ENCODE measurements at regions not wholly inside any gene's neighbourhood (a gene's known extent, or its start where the extent isn't known, plus 50 kb on each side); places are given as distances from the start of the nearest gene placed in this dataset.
A peak's percentile ranks its signal among the peaks of the same experiment; 100 is the strongest.

DNA sequence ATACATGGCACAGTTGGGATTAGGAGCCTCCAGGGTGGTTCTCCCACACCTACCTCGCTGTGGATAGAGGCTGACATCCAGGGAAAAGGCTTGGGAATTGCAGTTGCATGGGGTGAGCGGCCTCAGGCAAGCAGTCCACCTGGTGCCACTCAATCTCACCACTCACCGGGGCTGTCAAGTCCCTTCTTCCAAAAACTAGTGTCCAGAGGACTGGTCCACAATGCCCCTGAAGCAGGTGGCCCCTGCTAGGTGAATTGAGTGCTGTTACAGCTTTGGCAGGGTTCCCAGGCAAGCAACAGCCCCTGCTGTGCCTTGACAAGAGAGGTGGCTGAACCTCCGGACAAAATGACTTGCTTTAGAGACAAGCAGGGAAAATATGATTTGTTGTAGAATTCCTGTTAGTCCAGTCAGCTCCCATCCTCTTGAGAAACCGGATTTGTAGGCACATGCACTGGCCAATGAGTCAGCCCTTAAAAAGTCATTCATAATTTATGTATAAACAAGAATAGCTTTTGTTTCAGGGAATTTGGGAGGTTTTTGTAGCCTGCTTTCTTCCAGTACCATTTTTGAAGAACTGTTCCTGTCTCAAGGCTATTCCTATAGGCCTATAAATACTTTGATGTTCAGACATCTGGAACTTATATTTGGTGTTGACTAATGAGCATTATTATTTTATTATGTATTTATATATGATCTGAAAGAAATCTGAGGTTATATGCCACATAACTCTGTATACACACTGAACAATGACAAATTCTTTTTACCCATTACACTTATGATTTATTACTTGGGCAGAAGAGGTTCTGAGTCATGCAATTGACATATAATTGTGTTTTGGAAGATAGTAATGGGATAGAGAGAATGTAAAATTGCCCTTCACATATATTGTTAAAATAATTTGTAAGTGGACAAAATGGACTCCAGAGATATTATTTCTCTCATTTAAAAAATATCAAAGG, 411.1 kb downstream of the ACTL7B start:
- H2AFZ ChIP-seq (ENCODE audit: low read length): no peak overlapping the region
- 31% methylated on average over 3 of the region's 5 CpGs for WGBS (ENCODE audit: low lambda C conversion rate)
- in situ Hi-C loops (cut with HindIII; ENCODE audit: extremely low pct_ligation_motif_present, low pct_unique_long_range_greater_than_20kb): loop anchor here (25.0 kb wide), 1 partner anchor 318 kb away; no protein-coding TSS in a partner anchor
- H3K27me3 ChIP-seq (ENCODE audit: control insufficient read depth in 1 of 2, insufficient read depth in 2 of 2, low read length in 2 of 2): no peaks in the 10 kb centered on the region
- H4K20me1 ChIP-seq (ENCODE audit: insufficient read depth, low read length): no peaks in the 10 kb centered on the region
- CTCF ChIA-PET (ENCODE audit: low intra/inter-chr PET ratio, low total read pairs): no interaction called here
- POLR2A ChIA-PET: interaction anchor here (0.8 to 2.3 kb wide), 3 partner anchors 21 to 330 kb away, joined by 3 to 11 read pairs (median 3); no protein-coding TSS in a partner anchor
- BruUV-seq (replicated peaks): TSS peak; percentile 44
- H3K9ac ChIP-seq (ENCODE audit: insufficient read depth, low read depth, low read length): peak overlapping the region; percentile 64
- DNase-seq (ENCODE audit: low spot score) (peak; percentile 72), FAIRE-seq (no peak), ATAC-seq (no peak)
- H3K36me3 ChIP-seq (replicated peaks in 1 of 2; ENCODE audit: control insufficient read depth in 1 of 2, insufficient read depth in 2 of 2, low read length in 2 of 2): no peaks in the 10 kb centered on the region
- H3K4me2 ChIP-seq (ENCODE audit: low read depth, low read length): peak overlapping the region; percentile 41
- peak overlapping the region; percentile 82 for H3K27ac ChIP-seq (ENCODE audit: extremely low read length, insufficient read depth, low read length)
- no peaks in the 10 kb centered on the region for H3K9me3 ChIP-seq (ENCODE audit: low read length)
- H3K4me1 ChIP-seq (ENCODE audit: insufficient read depth, low read length): peaks cover 66% of the 10 kb centered on the region
- peak overlapping the region in 1 of 3 experiments; percentile 7; a peak in 1 of 6 replicates for H3K4me3 ChIP-seq (replicated peaks in 1 of 3; ENCODE audit: insufficient read depth in 1 of 3, low read depth in 2 of 3, low read length in 3 of 3)
- intact Hi-C loops (cut with micrococcal nuclease; ENCODE audit: unreplicated experiment): loop anchor here (2.0 to 5.0 kb wide), 2 partner anchors 22 to 333 kb away; no protein-coding TSS in a partner anchor
- no peaks in the 10 kb centered on the region for H3K79me2 ChIP-seq (ENCODE audit: insufficient read depth, low read length)
- TF ChIP-seq ZNF331 (CRISPR knock-in tag; IDR thresholded peaks at IDR 0.05): no peak
- 0 out of 2 replicates have a peak, but pooled peaks have one; percentile 24 for TF ChIP-seq MED1 (CRISPR knock-in tag; IDR thresholded peaks at IDR 0.05)
- no peak for TF ChIP-seq KMT2A (CRISPR knock-in tag; IDR thresholded peaks at IDR 0.05)
- TF ChIP-seq ZNF253 (CRISPR knock-in tag; IDR thresholded peaks at IDR 0.05; ENCODE audit: borderline replicate concordance): no peak
- TF ChIP-seq ZNF264 (CRISPR knock-in tag; IDR thresholded peaks at IDR 0.05): no peak
- TF ChIP-seq ZNF3 (CRISPR knock-in tag; IDR thresholded peaks at IDR 0.05): no peak
- TF ChIP-seq, protein P1, sequence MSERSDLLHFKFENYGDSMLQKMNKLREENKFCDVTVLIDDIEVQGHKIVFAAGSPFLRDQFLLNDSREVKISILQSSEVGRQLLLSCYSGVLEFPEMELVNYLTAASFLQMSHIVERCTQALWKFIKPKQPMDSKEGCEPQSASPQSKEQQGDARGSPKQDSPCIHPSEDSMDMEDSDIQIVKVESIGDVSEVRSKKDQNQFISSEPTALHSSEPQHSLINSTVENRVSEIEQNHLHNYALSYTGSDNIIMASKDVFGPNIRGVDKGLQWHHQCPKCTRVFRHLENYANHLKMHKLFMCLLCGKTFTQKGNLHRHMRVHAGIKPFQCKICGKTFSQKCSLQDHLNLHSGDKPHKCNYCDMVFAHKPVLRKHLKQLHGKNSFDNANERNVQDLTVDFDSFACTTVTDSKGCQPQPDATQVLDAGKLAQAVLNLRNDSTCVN (CRISPR knock-in tag; IDR thresholded peaks at IDR 0.05; ENCODE audit: borderline replicate concordance): no peak
- no peak for TF ChIP-seq YY1 (IDR thresholded peaks at IDR 0.05; ENCODE audit: insufficient read depth, insufficient replicate concordance, low read depth, low read length)
- TF ChIP-seq, protein P2, sequence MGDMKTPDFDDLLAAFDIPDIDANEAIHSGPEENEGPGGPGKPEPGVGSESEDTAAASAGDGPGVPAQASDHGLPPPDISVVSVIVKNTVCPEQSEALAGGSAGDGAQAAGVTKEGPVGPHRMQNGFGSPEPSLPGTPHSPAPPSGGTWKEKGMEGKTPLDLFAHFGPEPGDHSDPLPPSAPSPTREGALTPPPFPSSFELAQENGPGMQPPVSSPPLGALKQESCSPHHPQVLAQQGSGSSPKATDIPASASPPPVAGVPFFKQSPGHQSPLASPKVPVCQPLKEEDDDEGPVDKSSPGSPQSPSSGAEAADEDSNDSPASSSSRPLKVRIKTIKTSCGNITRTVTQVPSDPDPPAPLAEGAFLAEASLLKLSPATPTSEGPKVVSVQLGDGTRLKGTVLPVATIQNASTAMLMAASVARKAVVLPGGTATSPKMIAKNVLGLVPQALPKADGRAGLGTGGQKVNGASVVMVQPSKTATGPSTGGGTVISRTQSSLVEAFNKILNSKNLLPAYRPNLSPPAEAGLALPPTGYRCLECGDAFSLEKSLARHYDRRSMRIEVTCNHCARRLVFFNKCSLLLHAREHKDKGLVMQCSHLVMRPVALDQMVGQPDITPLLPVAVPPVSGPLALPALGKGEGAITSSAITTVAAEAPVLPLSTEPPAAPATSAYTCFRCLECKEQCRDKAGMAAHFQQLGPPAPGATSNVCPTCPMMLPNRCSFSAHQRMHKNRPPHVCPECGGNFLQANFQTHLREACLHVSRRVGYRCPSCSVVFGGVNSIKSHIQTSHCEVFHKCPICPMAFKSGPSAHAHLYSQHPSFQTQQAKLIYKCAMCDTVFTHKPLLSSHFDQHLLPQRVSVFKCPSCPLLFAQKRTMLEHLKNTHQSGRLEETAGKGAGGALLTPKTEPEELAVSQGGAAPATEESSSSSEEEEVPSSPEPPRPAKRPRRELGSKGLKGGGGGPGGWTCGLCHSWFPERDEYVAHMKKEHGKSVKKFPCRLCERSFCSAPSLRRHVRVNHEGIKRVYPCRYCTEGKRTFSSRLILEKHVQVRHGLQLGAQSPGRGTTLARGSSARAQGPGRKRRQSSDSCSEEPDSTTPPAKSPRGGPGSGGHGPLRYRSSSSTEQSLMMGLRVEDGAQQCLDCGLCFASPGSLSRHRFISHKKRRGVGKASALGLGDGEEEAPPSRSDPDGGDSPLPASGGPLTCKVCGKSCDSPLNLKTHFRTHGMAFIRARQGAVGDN (CRISPR knock-in tag; IDR thresholded peaks at IDR 0.05): peak; percentile 38
- TF ChIP-seq, protein P3, sequence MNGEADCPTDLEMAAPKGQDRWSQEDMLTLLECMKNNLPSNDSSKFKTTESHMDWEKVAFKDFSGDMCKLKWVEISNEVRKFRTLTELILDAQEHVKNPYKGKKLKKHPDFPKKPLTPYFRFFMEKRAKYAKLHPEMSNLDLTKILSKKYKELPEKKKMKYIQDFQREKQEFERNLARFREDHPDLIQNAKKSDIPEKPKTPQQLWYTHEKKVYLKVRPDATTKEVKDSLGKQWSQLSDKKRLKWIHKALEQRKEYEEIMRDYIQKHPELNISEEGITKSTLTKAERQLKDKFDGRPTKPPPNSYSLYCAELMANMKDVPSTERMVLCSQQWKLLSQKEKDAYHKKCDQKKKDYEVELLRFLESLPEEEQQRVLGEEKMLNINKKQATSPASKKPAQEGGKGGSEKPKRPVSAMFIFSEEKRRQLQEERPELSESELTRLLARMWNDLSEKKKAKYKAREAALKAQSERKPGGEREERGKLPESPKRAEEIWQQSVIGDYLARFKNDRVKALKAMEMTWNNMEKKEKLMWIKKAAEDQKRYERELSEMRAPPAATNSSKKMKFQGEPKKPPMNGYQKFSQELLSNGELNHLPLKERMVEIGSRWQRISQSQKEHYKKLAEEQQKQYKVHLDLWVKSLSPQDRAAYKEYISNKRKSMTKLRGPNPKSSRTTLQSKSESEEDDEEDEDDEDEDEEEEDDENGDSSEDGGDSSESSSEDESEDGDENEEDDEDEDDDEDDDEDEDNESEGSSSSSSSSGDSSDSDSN (CRISPR knock-in tag; IDR thresholded peaks at IDR 0.05): no peak
- no peak for TF ChIP-seq ELF3 (CRISPR knock-in tag; IDR thresholded peaks at IDR 0.05)
- peak; percentile 56; the same call in 1 of the 2 replicates for TF ChIP-seq ZBTB38 (CRISPR knock-in tag; IDR thresholded peaks at IDR 0.05)
- peak; percentile 32; the same call in 1 of the 2 replicates for TF ChIP-seq ETV5 (CRISPR knock-in tag; IDR thresholded peaks at IDR 0.05; ENCODE audit: borderline replicate concordance)
- TF ChIP-seq ZNF460 (CRISPR knock-in tag; IDR thresholded peaks at IDR 0.05; ENCODE audit: borderline replicate concordance): no peak
- TF ChIP-seq RAD51 (IDR thresholded peaks at IDR 0.05; ENCODE audit: borderline replicate concordance): no peak
- TF ChIP-seq ZNF747 (CRISPR knock-in tag; IDR thresholded peaks at IDR 0.05; ENCODE audit: borderline replicate concordance): no peak

Data from HepG2 (cell line).